Stimulated activated CD4-positive, alpha-beta T cell treated with anti-CD3 and anti-CD28 coated beads, TNF-alpha, amount 100 ng/mL, for 48 hours (primary cell): ENCODE measurements at regions not wholly inside any gene's neighbourhood (a gene's known extent, or its start where the extent isn't known, plus 50 kb on each side); places are given as distances from the start of the nearest gene placed in this dataset.

Source experiments
- DNase-seq, 3 donors: peaks; one replicate each; pipeline ENCODE4 v3.0.0-alpha.2; 2020; ENCODE audit warnings: low read depth in 3 of 3

- no peak for DNase-seq
Measured at GRCh38 chr3:5618170-5618569, 430.7 kb downstream of the EDEM1 start.

- no peak for DNase-seq
Measured at GRCh38 chr3:5630406-5630805, 442.9 kb downstream of the EDEM1 start.

GRCh38 chr3:5633960-5634359 lies 446.5 kb downstream of the EDEM1 start:
- DNase-seq = no peak

GRCh38 chr3:5634411-5634810 lies 446.9 kb downstream of the EDEM1 start:
- DNase-seq = no peak

GRCh38 chr3:5635746-5636145 lies 448.2 kb downstream of the EDEM1 start:
- DNase-seq = no peak

GRCh38 chr3:5638550-5638949 lies 451.0 kb downstream of the EDEM1 start:
- no peak for DNase-seq

- DNase-seq = no peak
Measured at GRCh38 chr3:5644773-5645670, 457.5 kb downstream of the EDEM1 start.

- no peak for DNase-seq
Measured at GRCh38 chr3:5645692-5646410, 458.3 kb downstream of the EDEM1 start.

- no peak for DNase-seq
Measured at GRCh38 chr3:5650303-5650702, 462.8 kb downstream of the EDEM1 start.

- DNase-seq = no peak
Measured at GRCh38 chr3:5651351-5651750, 463.8 kb downstream of the EDEM1 start.

- no peak for DNase-seq
Measured at GRCh38 chr3:5653426-5654143, 466.1 kb downstream of the EDEM1 start.

GRCh38 chr3:5657106-5657505 lies 469.6 kb downstream of the EDEM1 start:
- no peak for DNase-seq

GRCh38 chr3:5663601-5664000 lies 476.1 kb downstream of the EDEM1 start:
- DNase-seq = no peak

- no peak for DNase-seq
Measured at GRCh38 chr3:5666455-5666854, 478.9 kb downstream of the EDEM1 start.

- no peak for DNase-seq
Measured at GRCh38 chr3:5673521-5673920, 486.0 kb downstream of the EDEM1 start.

GRCh38 chr3:5675319-5675718 lies 487.8 kb downstream of the EDEM1 start:
- DNase-seq = no peak

- DNase-seq = no peak
Measured at GRCh38 chr3:5677555-5677954, 490.0 kb downstream of the EDEM1 start.

- no peak for DNase-seq
Measured at GRCh38 chr3:5678248-5678647, 490.7 kb downstream of the EDEM1 start.

GRCh38 chr3:5678844-5679243 lies 491.3 kb downstream of the EDEM1 start:
- DNase-seq = no peak

- DNase-seq = no peak
Measured at GRCh38 chr3:5687230-5687629, 499.7 kb downstream of the EDEM1 start.

- no peak for DNase-seq
Measured at GRCh38 chr3:5690490-5690889, 503.0 kb downstream of the EDEM1 start.

GRCh38 chr3:5690904-5691532 lies 503.5 kb downstream of the EDEM1 start:
- DNase-seq = no peak
